ENCODE measurements at regions not wholly inside any gene's neighbourhood (a gene's known extent, or its start where the extent isn't known, plus 50 kb on each side); places are given as distances from the start of the nearest gene placed in this dataset.

GRCh38 chr1:232260045-232260444, 369.9 kb downstream of the SIPA1L2 start:
- no peak for TF ChIP-seq CTCF (IDR thresholded peaks at IDR 0.05; ENCODE audit: low read depth, low read length, poor library complexity, severe bottlenecking)
- no peak for TF ChIP-seq EZH2phosphoT487 (IDR thresholded peaks at IDR 0.05; ENCODE audit: borderline replicate concordance, low read length)

All from DOHH2 (cell line).